Body of pancreas (tissue), 4 donors: ENCODE measurements at regions not wholly inside any gene's neighbourhood (a gene's known extent, or its start where the extent isn't known, plus 50 kb on each side); places are given as distances from the start of the nearest gene placed in this dataset. TPM values are rescaled to one million over a fixed set of nuclear protein-coding genes. Genes with fewer than 3 reads are reported as not detected.

Experiments used
- ATAC-seq: fragments of 150-250 bp; one replicate; pipeline ENCODE4 v1.9.1; 2016
- DNase-seq, 4 donors: peaks; one replicate each; pipeline ENCODE4 v3.0.0-alpha.2; 2019
- H3K27ac ChIP-seq, 4 donors: fragments of 200-600 bp; sonication (generic); 1 replicate in 3 of 4; 2 replicates in 1 of 4; pipeline versions ENCODE4 v1.5.1 to v1.6.1; 2016 to 2019; ENCODE audit warnings: mild to moderate bottlenecking in 1 of 4, mixed read lengths in 1 of 4, moderate library complexity in 1 of 4
- H3K27me3 ChIP-seq, 2 donors: fragments of 200-600 bp; sonication (generic); one replicate each; pipeline ENCODE4 v1.6.0; 2016; ENCODE audit warnings: mild to moderate bottlenecking in 1 of 2
- H3K36me3 ChIP-seq, 2 donors: fragments of 200-600 bp; sonication (generic); replicated peaks in 1 of 2; 2 replicates each; pipeline ENCODE4 v1.5.1; 2016; ENCODE audit warnings: low read depth in 2 of 2; ENCODE audit not compliant: insufficient read depth in 1 of 2
- H3K4me1 ChIP-seq: fragments of 200-600 bp; sonication (generic); one replicate; pipeline ENCODE4 v1.6.0; 2016
- H3K4me3 ChIP-seq, 2 donors: fragments of 200-600 bp; sonication (generic); 1 replicate in 1 of 2; 2 replicates in 1 of 2; pipeline ENCODE4 v1.5.1; 2016 to 2019
- H3K9me3 ChIP-seq, 3 donors: fragments of 200-600 bp; sonication (generic); 1 replicate in 2 of 3; 2 replicates in 1 of 3; pipeline ENCODE4 v1.5.1; 2016
- POLR2A ChIP-seq, 3 donors: fragments of 450-650 bp; IDR thresholded peaks; one replicate each; pipeline ENCODE4 v1.6.1; 2016; ENCODE audit warnings: antibody characterized with exemption in 3 of 3, mild to moderate bottlenecking in 2 of 3
- WGBS, 2 donors: methylation state at CpG; one replicate each; pipeline ENCODE4 v1.1.5; 2017; 5-methylcytosine and 5-hydroxymethylcytosine counted together
- intact Hi-C: fragments of 100-400 bp; cut with DNase I; formaldehyde crosslinking; loops from one replicate; pipeline ENCODE4 v1.15.1; 2023
- microRNA-seq, 2 donors: library from miRNA; unstranded; fragments of <30 nt; microRNA quantifications; one replicate each; pipeline ENCODE4, GENCODE V29; 2016; ENCODE audit warnings: borderline number of aligned reads in 2 of 2, borderline replicate concordance in 2 of 2
- small RNA-seq: library from RNA; depleted of rRNA; stranded (forward); fragments of <200 nt; gene quantifications from one replicate; pipeline ENCODE3, GENCODE V24; 2016
- TF ChIP-seq, protein P1 (sequence below), 7 experiments: fragments of 450-650 bp in 4 of 7; fragments of 200-600 bp in 3 of 7; sonication (generic) in 3 of 7; IDR thresholded peaks; one replicate each; pipeline ENCODE4 v1.5.1; 2016 to 2019; ENCODE audit warnings: antibody characterized with exemption in 7 of 7

DNA sequence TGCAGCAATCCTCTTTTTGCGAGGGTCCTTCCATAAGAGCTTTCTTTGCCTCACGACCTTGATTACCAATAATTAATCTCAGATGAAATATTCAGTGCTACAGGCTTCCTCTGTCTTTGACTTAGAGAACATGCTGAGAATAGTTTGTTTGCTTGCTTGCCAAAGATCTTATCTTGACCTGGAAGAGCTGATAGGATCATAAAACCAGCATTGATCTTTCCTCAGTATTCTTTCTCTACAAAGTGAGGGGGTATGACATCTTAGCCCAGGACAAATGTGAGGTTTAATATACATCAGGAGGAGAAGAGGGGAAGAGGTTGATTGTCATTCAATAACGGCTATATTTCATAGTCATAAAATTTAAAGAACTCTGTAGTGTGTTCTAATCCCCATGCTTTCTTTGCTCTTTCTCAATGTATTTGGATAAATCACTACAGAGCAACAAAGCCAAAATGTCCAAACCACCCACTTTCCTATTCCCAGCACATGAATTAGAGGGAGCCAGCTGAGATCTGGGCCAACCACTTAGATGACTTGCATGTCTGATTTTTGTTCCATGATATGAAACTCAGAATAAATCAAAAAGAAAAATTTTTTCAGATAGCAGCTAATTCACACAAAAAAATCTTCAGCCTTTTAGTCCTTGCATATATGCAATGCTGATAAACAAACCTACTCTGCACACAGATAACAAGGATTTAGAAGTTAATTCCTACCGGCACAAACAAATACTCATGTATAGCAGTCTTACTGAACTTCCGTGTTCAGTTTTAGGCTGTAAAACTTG, 50.5 kb upstream of the IPO9 start:
- WGBS, 2 donors: 52 to 58% methylated on average over 5 of the region's 5 CpGs
- Histone ChIP-seq H3K9me3 (no peaks in the 10 kb centered on the region), H3K27me3 (no peaks in the 10 kb centered on the region), H3K36me3 (no peaks in the 10 kb centered on the region), H3K4me3 (no peak overlapping the region), H3K27ac (no peak overlapping the region), H3K4me1 (no peaks in the 10 kb centered on the region)
- intact Hi-C loops: no loop called here
- TF ChIP-seq POLR2A (IDR thresholded peaks at IDR 0.05): no peak
- TF ChIP-seq, protein P1, sequence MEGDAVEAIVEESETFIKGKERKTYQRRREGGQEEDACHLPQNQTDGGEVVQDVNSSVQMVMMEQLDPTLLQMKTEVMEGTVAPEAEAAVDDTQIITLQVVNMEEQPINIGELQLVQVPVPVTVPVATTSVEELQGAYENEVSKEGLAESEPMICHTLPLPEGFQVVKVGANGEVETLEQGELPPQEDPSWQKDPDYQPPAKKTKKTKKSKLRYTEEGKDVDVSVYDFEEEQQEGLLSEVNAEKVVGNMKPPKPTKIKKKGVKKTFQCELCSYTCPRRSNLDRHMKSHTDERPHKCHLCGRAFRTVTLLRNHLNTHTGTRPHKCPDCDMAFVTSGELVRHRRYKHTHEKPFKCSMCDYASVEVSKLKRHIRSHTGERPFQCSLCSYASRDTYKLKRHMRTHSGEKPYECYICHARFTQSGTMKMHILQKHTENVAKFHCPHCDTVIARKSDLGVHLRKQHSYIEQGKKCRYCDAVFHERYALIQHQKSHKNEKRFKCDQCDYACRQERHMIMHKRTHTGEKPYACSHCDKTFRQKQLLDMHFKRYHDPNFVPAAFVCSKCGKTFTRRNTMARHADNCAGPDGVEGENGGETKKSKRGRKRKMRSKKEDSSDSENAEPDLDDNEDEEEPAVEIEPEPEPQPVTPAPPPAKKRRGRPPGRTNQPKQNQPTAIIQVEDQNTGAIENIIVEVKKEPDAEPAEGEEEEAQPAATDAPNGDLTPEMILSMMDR (IDR thresholded peaks at IDR 0.05): no peak
- DNase-seq: no peak
- ATAC-seq: no peak

Small RNA genes lying in the stretch of these regions (microRNA-seq; reads per million reads assigned to microRNA genes)
- gene MIR5191: 0 reads per million in 2 donors

Small RNA genes lying in the stretch of these regions (small RNA-seq; reads per million reads assigned to genes)
- gene MIR5191 (not detected), gene RNU6-501P (not detected)
